Activated CD8-positive, alpha-beta memory T cell treated with anti-CD3 and anti-CD28 coated beads, Interleukin-2, amount 10 ng/mL, durations not matched to agents 7 days and 5 days (primary cell): ENCODE measurements at regions not wholly inside any gene's neighbourhood (a gene's known extent, or its start where the extent isn't known, plus 50 kb on each side); places are given as distances from the start of the nearest gene placed in this dataset.
"Not testable (repeated sequence)": the region's sequence is repeated elsewhere in the genome, so short reads cannot be mapped to it uniquely, and the experiment has no call there.

Source experiments
- ATAC-seq: fragments of 150-1000 bp; cut with Tn5 transposase; one replicate; pipeline ENCODE4 v1.10.0; 2021; ENCODE audit warnings: moderate library complexity
- CTCF ChIA-PET: fragments of 350-600 bp; sonication (Branson Sonifier 250); formaldehyde crosslinking; loops from one replicate; lab custom pipeline; 2021; ENCODE audit warnings: antibody characterized with exemption; lab: Charles Lee
- DNase-seq: peaks from one replicate; pipeline ENCODE4 v3.0.0-alpha.2; 2020
- H3K27ac Mint-ChIP-seq: one replicate; pipeline ENCODE4 v1.8.0; 2021; ENCODE audit warnings: mild to moderate bottlenecking, mixed read lengths
- H3K27me3 Mint-ChIP-seq: one replicate; pipeline ENCODE4 v1.8.0; 2021; ENCODE audit warnings: mixed read lengths
- H3K36me3 Mint-ChIP-seq: one replicate; pipeline ENCODE4 v1.8.0; 2021; ENCODE audit warnings: mild to moderate bottlenecking, mixed read lengths
- H3K4me1 Mint-ChIP-seq: one replicate; pipeline ENCODE4 v1.8.0; 2021; ENCODE audit warnings: mixed read lengths
- H3K4me3 Mint-ChIP-seq: one replicate; pipeline ENCODE4 v1.8.0; 2021; ENCODE audit warnings: mild to moderate bottlenecking, moderate library complexity, mixed read lengths
- H3K9me3 Mint-ChIP-seq: one replicate; pipeline ENCODE4 v1.8.0; 2022; ENCODE audit warnings: low read depth, mixed read lengths

- not testable (repeated sequence) for H3K9me3 Mint-ChIP-seq, H3K36me3 Mint-ChIP-seq
These were observed 623.9 kb upstream of the CCDC179 start for GRCh38 chr11:23484146-23484545.

DNA sequence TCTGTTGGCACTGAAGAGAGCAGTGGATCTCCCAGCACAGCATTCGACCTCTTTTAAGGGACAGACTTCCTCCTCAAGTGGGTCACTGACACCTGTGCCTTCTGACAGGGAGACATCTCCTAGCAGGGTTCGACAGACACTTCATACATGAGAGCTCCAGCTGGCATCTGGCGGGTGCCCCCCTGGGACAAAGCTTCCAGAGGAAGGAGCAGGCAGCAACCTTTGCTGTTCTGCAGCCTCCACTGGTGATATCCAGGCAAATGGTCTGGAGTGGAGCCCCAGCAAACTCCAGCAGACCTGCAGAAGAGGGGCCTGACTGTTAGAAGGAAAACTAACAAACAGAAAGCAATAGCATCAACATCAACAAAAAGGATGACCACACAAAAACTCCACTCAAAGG lies 624.3 kb upstream of the CCDC179 start:
- H3K27me3 Mint-ChIP-seq, H3K4me3 Mint-ChIP-seq, H3K9me3 Mint-ChIP-seq, ATAC-seq, CTCF ChIA-PET, DNase-seq, H3K27ac Mint-ChIP-seq, H3K36me3 Mint-ChIP-seq, H3K4me1 Mint-ChIP-seq: not testable (repeated sequence)

More at GRCh38 chr11:23484146-23484545, 623.9 kb upstream of the CCDC179 start:
- H3K4me1 Mint-ChIP-seq, H3K27me3 Mint-ChIP-seq, CTCF ChIA-PET, ATAC-seq, H3K4me3 Mint-ChIP-seq, H3K27ac Mint-ChIP-seq, DNase-seq: not testable (repeated sequence)

DNA sequence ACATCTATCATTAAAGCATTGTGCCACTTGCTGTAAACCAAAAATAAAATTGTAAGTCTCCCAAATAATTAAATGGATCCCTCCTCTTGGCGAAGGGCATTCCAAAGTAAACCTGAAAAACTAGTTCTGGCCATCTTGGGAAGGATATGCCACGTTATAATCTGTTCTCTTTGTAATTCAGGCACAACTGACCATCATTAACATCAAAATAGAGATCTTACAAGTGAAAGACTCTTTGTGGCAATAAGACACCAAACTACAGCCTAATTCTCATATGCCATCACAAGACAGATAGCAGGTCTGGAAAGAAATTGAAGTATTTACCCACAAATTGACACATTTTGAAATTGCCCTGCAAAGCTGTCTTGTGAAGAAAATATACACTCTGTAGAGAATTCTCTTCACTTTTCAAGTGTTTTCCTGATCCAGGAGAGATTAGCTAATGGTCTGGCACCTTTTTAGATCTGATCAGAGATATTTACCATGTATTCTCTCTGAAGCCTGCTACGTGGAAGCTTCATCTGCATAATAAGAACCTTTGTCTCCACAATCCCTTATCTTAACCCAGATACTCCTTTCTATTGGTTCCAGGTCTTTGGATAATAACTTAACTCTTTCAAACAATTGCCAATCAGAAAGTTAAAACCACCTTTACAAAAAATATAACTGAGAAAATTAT lies 630.4 kb upstream of the CCDC179 start:
- Mint-ChIP-seq H3K27ac (no peak overlapping the region), H3K4me1 (no peaks in the 10 kb centered on the region), H3K36me3 (no peaks in the 10 kb centered on the region), H3K4me3 (no peak overlapping the region), H3K27me3 (no peaks in the 10 kb centered on the region), H3K9me3 (peaks cover 2% of the 10 kb centered on the region)
- ATAC-seq, result no peak
- CTCF ChIA-PET, result no interaction called here
- DNase-seq, result no peak

- no peak overlapping the region for H3K27ac Mint-ChIP-seq
These were observed 634.7 kb upstream of the CCDC179 start for GRCh38 chr11:23494981-23495380.

DNA sequence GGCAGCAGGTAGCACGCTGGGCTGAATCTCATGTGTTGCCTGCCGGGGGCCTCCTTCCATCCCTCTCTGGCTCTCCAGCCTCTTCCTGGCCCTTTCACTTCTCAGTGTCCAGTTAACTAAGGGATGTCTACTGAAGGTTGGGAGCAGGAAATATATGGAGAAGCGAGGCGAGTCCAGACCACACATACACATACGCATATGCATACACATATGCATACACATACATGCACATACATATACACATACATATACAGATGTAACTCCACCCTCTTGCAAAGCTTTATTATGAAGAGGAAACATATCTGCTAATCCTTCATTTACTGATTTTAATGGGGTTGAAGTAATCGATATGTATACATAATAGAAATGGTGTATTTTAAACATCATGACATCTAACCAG lies 636.1 kb upstream of the CCDC179 start:
- Mint-ChIP-seq H3K36me3 (no peaks in the 10 kb centered on the region), H3K4me1 (no peaks in the 10 kb centered on the region), H3K4me3 (no peak overlapping the region), H3K27ac (no peak overlapping the region), H3K9me3 (peaks cover 3% of the 10 kb centered on the region), H3K27me3 (no peaks in the 10 kb centered on the region)
- DNase-seq (no peak), ATAC-seq (no peak)
- CTCF ChIA-PET, result no interaction called here

More at GRCh38 chr11:23494981-23495380, 634.7 kb upstream of the CCDC179 start:
- CTCF ChIA-PET, result no interaction called here
- no peaks in the 10 kb centered on the region for H3K27me3 Mint-ChIP-seq
- peaks cover 3% of the 10 kb centered on the region for H3K9me3 Mint-ChIP-seq
- no peak overlapping the region for H3K4me3 Mint-ChIP-seq
- DNase-seq, result no peak
- no peaks in the 10 kb centered on the region for H3K4me1 Mint-ChIP-seq
- ATAC-seq, result no peak
- H3K36me3 Mint-ChIP-seq, result no peaks in the 10 kb centered on the region

GRCh38 chr11:23497040-23497439 lies 636.8 kb upstream of the CCDC179 start:
- no peaks in the 10 kb centered on the region for H3K36me3 Mint-ChIP-seq
- H3K27me3 Mint-ChIP-seq, result no peaks in the 10 kb centered on the region
- no peak overlapping the region for H3K4me3 Mint-ChIP-seq
- H3K9me3 Mint-ChIP-seq, result peaks cover 3% of the 10 kb centered on the region
- CTCF ChIA-PET, result no interaction called here
- H3K4me1 Mint-ChIP-seq, result no peaks in the 10 kb centered on the region
- DNase-seq, result no peak
- no peak for ATAC-seq
- H3K27ac Mint-ChIP-seq, result no peak overlapping the region

DNA sequence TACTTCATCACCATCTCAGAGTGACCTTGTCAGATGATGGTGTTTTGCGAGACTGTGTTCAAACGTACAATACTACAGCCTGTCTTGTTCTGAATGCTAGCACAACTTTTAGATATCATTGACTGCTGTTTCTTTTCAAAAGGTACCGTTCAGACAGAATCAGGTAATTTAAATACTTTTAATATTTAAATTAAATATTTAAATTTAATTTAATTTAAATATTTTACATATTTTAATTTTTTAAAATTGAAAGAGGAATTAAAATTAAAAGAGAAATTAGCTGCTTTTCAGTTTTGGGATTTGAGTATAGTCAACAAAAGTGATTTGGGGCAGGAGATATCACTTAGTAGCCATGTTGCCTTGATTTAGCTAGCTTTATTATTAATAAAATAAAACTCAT lies 642.1 kb upstream of the CCDC179 start:
- Mint-ChIP-seq H3K4me3 (no peak overlapping the region), H3K27ac (no peak overlapping the region), H3K27me3 (no peaks in the 10 kb centered on the region), H3K36me3 (no peaks in the 10 kb centered on the region), H3K9me3 (peaks cover 3% of the 10 kb centered on the region), H3K4me1 (no peaks in the 10 kb centered on the region)
- DNase-seq (no peak), ATAC-seq (no peak)
- CTCF ChIA-PET, result no interaction called here

DNA sequence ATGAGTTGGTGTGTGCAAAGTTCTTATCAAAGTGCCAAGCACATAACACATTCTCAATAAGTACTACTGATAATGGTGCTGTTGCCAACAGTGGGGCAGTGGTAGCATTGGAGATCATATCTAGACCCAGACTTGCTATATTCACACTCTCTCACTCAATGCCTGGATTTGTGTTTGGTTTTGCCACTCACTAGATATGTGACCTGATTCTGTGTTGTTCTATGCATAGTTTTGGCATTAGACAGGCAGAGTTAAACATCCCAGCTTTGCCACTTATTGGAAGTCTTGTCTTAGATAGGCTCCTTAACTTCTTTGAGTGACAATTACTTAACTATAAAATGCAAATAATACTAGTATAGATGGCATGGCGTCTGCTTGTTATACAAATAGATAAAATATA lies 642.6 kb upstream of the CCDC179 start:
- Mint-ChIP-seq H3K36me3 (no peaks in the 10 kb centered on the region), H3K9me3 (peaks cover 3% of the 10 kb centered on the region), H3K27me3 (no peaks in the 10 kb centered on the region), H3K4me1 (no peaks in the 10 kb centered on the region), H3K27ac (no peak overlapping the region), H3K4me3 (no peak overlapping the region)
- ATAC-seq (no peak), DNase-seq (no peak)
- CTCF ChIA-PET, result no interaction called here

GRCh38 chr11:23509023-23509422 lies 648.7 kb upstream of the CCDC179 start:
- ATAC-seq, result no peak
- no peaks in the 10 kb centered on the region for H3K27me3 Mint-ChIP-seq
- DNase-seq, result no peak
- peaks cover 5% of the 10 kb centered on the region for H3K9me3 Mint-ChIP-seq
- H3K36me3 Mint-ChIP-seq, result no peaks in the 10 kb centered on the region
- H3K4me1 Mint-ChIP-seq, result no peaks in the 10 kb centered on the region
- H3K27ac Mint-ChIP-seq, result no peak overlapping the region
- H3K4me3 Mint-ChIP-seq, result no peak overlapping the region
- CTCF ChIA-PET, result no interaction called here

GRCh38 chr11:23509821-23510220 lies 649.5 kb upstream of the CCDC179 start:
- H3K36me3 Mint-ChIP-seq, result no peaks in the 10 kb centered on the region
- H3K27me3 Mint-ChIP-seq, result no peaks in the 10 kb centered on the region
- no peak overlapping the region for H3K4me3 Mint-ChIP-seq
- H3K9me3 Mint-ChIP-seq, result peaks cover 5% of the 10 kb centered on the region
- no peak overlapping the region for H3K27ac Mint-ChIP-seq
- ATAC-seq (no peak), DNase-seq (no peak)
- CTCF ChIA-PET, result interaction anchor here (0.7 kb wide), 1 partner anchor 766 kb away, joined by 3 read pairs; no protein-coding TSS in a partner anchor
- no peaks in the 10 kb centered on the region for H3K4me1 Mint-ChIP-seq

- peaks cover 9% of the 10 kb centered on the region for H3K9me3 Mint-ChIP-seq
- H3K27ac Mint-ChIP-seq, result no peak overlapping the region
- ATAC-seq, result no peak
- CTCF ChIA-PET, result no interaction called here
- H3K4me1 Mint-ChIP-seq, result no peaks in the 10 kb centered on the region
- no peaks in the 10 kb centered on the region for H3K27me3 Mint-ChIP-seq
- H3K36me3 Mint-ChIP-seq, result no peaks in the 10 kb centered on the region
- H3K4me3 Mint-ChIP-seq, result no peak overlapping the region
- no peak for DNase-seq
These were observed 658.9 kb upstream of the CCDC179 start for GRCh38 chr11:23519194-23519593.

DNA sequence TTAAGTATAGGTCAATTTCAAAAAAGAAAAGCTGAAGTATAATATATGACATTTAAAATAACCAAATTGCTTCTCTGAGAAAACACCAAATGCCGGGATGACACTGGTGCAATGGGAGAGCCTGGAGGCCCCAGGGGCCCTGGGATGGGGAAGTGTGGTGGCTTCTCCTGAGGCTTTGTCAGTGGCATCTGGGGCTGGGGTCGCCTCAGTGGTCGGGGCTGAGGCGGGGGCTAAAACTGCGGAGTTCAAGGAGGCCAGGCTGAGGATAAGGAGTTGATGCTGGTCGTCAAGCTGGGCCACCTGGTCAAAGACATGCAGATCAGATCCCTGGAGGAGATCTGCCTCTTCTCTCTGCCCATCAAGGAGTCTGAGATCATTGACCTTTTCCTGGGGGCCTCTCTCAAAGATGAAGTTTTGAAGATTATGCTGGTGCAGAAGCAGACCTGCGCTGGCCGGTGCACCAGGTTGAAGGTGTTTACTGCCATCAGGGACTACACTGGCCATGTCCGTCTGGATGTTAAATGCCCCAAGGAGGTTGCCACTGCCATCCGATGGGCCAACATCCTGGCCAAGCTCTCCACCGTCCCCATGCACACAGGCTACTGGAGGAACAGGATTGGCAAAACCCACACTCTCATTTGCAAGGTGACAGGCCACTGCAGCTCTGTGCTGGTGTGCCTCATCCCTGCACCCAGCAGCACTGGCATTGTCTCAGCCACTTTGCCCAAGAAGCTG lies 660.1 kb upstream of the CCDC179 start:
- CTCF ChIA-PET, result no interaction called here
- H3K4me3 Mint-ChIP-seq, result no peak overlapping the region
- H3K36me3 Mint-ChIP-seq, result no peaks in the 10 kb centered on the region
- peaks cover 9% of the 10 kb centered on the region for H3K9me3 Mint-ChIP-seq
- H3K27ac Mint-ChIP-seq, result no peak overlapping the region
- H3K4me1 Mint-ChIP-seq, result no peaks in the 10 kb centered on the region
- H3K27me3 Mint-ChIP-seq, result no peaks in the 10 kb centered on the region
- ATAC-seq, result no peak
- no peak for DNase-seq

DNA sequence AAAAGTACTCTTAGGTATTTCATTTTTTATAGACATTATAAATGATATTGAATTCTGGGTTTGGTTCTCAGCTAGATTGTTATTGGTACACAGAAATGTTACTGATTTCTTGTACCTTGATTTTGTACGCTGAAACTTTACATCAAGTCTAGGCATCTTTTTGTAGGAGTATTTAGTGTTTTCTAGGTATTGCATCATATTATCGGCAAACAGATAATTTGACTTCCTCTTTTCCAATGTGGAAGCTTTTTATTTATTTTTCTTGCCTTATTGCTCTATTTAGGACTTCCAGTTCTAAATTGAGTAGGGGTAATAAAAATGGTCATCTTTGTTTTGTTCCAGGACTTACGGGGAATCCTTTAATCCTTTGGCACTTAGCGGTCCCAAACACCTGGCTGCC lies 676.6 kb upstream of the CCDC179 start:
- DNase-seq (no peak), ATAC-seq (no peak)
- Mint-ChIP-seq H3K4me1 (no peaks in the 10 kb centered on the region), H3K9me3 (no peaks in the 10 kb centered on the region), H3K4me3 (no peak overlapping the region), H3K27ac (no peak overlapping the region), H3K36me3 (no peaks in the 10 kb centered on the region), H3K27me3 (no peaks in the 10 kb centered on the region)
- CTCF ChIA-PET, result no interaction called here

GRCh38 chr11:23539556-23539955 lies 679.3 kb upstream of the CCDC179 start:
- no peaks in the 10 kb centered on the region for H3K4me1 Mint-ChIP-seq
- no peaks in the 10 kb centered on the region for H3K9me3 Mint-ChIP-seq
- H3K27ac Mint-ChIP-seq, result no peak overlapping the region
- no peaks in the 10 kb centered on the region for H3K36me3 Mint-ChIP-seq
- no peaks in the 10 kb centered on the region for H3K27me3 Mint-ChIP-seq
- DNase-seq, result no peak
- H3K4me3 Mint-ChIP-seq, result no peak overlapping the region
- ATAC-seq, result no peak
- CTCF ChIA-PET, result interaction anchor here (0.8 to 1.1 kb wide), 4 partner anchors 8 to 1936 kb away, joined by 3 to 4 read pairs (median 4); no protein-coding TSS in a partner anchor
